Heart left ventricle (tissue), 13 donors: ENCODE measurements at regions not wholly inside any gene's neighbourhood (a gene's known extent, or its start where the extent isn't known, plus 50 kb on each side); places are given as distances from the start of the nearest gene placed in this dataset.

Experiments
- CTCF ChIP-seq, 12 donors: fragments of 200-600 bp; sonication (generic) in 4 of 12; IDR thresholded peaks; one replicate each; pipeline versions ENCODE4 v1.5.0 to v1.8.0; 2018 to 2022; ENCODE audit warnings: antibody characterized with exemption in 12 of 12, mild to moderate bottlenecking in 5 of 12
- POLR2A ChIP-seq, 2 donors: fragments of 450-650 bp; IDR thresholded peaks; one replicate each; pipeline ENCODE4 v1.6.1; 2017; ENCODE audit warnings: antibody characterized with exemption in 2 of 2, mild to moderate bottlenecking in 2 of 2, moderate library complexity in 2 of 2
- donor health status: ischemic (EF 13 %, LVEDD 7.1; RV severe dilation, severe dysfunction).
- donor health status: DM: no; HTN: yes; CAD: no.
- donor health status: DM: no; HTN: no; CAD: no.
- donor health status: ischemic (EF 25% LVEDD 6.9; RV normal size, moderate dysfunction).
- donor health status: ischemic (EF 25% LVEDD 5.7; RV mildly dilated, moderate dysfunction).
- donor health status: ischemic (EF 35%, LVEDD 5.7; RV mildly dilated, moderate dysfunction).
- donor health status: nonischemic (EF 11% LVEDD 7.7; RV severe dilation, severe dysfunction).
- donor health status: DM: yes; HTN: yes; CAD: no.
- donor health status: PGD.
- donor health status: ischemic (EF 29% LVEDD 5.4; RV normal size, mild dysfunction).
- donor health status: nonischemic (EF 23%, LVEDD 6.1; RV moderate dilation, normal function).

GRCh38 chr1:29623501-29623900 lies 387.2 kb downstream of the PTPRU start:
- TF ChIP-seq POLR2A (IDR thresholded peaks at IDR 0.05) (no peak), CTCF (IDR thresholded peaks at IDR 0.05) (no peak)
